NT2/D1 (cell line): ENCODE measurements at regions not wholly inside any gene's neighbourhood (a gene's known extent, or its start where the extent isn't known, plus 50 kb on each side); places are given as distances from the start of the nearest gene placed in this dataset.

ENCODE experiments used
- SUZ12 ChIP-seq: IDR thresholded peaks from 2 replicates; pipeline ENCODE4 v1.6.1; 2011; ENCODE audit not compliant: insufficient read length, insufficient read depth; ENCODE audit errors: extremely low read depth
- YY1 ChIP-seq: IDR thresholded peaks from 2 replicates; pipeline ENCODE4 v1.6.1; 2011; ENCODE audit not compliant: insufficient read length, insufficient read depth
- ZNF274 ChIP-seq: IDR thresholded peaks from 2 replicates; pipeline ENCODE4 v1.6.1; 2011; ENCODE audit warnings: mild to moderate bottlenecking, low read depth, low read length

- TF ChIP-seq YY1 (no peak), ZNF274 (no peak), SUZ12 (no peak)
Observed at GRCh38 chr14:94890785-94891184, 120.9 kb upstream of the GSC start.
